Loucy (cell line): ENCODE measurements at regions not wholly inside any gene's neighbourhood (a gene's known extent, or its start where the extent isn't known, plus 50 kb on each side); places are given as distances from the start of the nearest gene placed in this dataset.
"Not testable (repeated sequence)": the region's sequence is repeated elsewhere in the genome, so short reads cannot be mapped to it uniquely, and the experiment has no call there.

Source experiments
- H2AFZ ChIP-seq: fragments of 200-600 bp; sonication (generic); 2 replicates; pipeline ENCODE4 v1.6.0; 2016; ENCODE audit warnings: antibody characterized with exemption, mild to moderate bottlenecking, low read length, moderate library complexity
- H3F3A ChIP-seq: fragments of 200-600 bp; 2 replicates; pipeline ENCODE4 v1.6.0; 2016; ENCODE audit warnings: antibody characterized with exemption, low read depth, mild to moderate bottlenecking
- H3K27me3 ChIP-seq: fragments of 200-600 bp; sonication (generic); 2 replicates; pipeline ENCODE4 v1.6.1; 2014; ENCODE audit warnings: low read length, mild to moderate bottlenecking; ENCODE audit not compliant: insufficient read depth, poor library complexity, severe bottlenecking
- H3K36me3 ChIP-seq: fragments of 200-600 bp; sonication (generic); 2 replicates; pipeline ENCODE4 v1.6.1; 2016; ENCODE audit warnings: low read length; ENCODE audit not compliant: insufficient read depth
- H3K4me1 ChIP-seq: fragments of 200-600 bp; sonication (generic); 2 replicates; pipeline ENCODE4 v1.5.1; 2014; ENCODE audit warnings: low read length, mild to moderate bottlenecking; ENCODE audit not compliant: insufficient read depth, poor library complexity, severe bottlenecking
- H3K4me2 ChIP-seq: fragments of 200-600 bp; sonication (generic); 2 replicates; pipeline ENCODE4 v1.6.0; 2014; ENCODE audit warnings: antibody characterized with exemption, low read length, low read depth, mild to moderate bottlenecking; ENCODE audit not compliant: poor library complexity, severe bottlenecking
- H3K4me3 ChIP-seq: fragments of 200-600 bp; sonication (generic); 2 replicates; pipeline ENCODE4 v1.5.1; 2014; ENCODE audit warnings: low read length, mild to moderate bottlenecking, mixed read lengths; ENCODE audit not compliant: poor library complexity, severe bottlenecking
- H3K79me2 ChIP-seq: fragments of 200-600 bp; sonication (generic); 2 replicates; pipeline ENCODE4 v1.6.1; 2014; ENCODE audit warnings: low read length; ENCODE audit not compliant: insufficient read depth
- H3K9ac ChIP-seq: fragments of 200-600 bp; sonication (generic); 2 replicates; pipeline ENCODE4 v1.6.0; 2014; ENCODE audit warnings: mild to moderate bottlenecking, low read depth, low read length, moderate library complexity; ENCODE audit not compliant: poor library complexity, severe bottlenecking
- H3K9me2 ChIP-seq: fragments of 200-600 bp; sonication (generic); replicated peaks from 2 replicates; pipeline ENCODE4 v1.6.1; 2016; ENCODE audit warnings: low read depth, low read length, mixed read lengths
- H3K9me3 ChIP-seq: fragments of 200-600 bp; sonication (generic); 2 replicates; pipeline ENCODE4 v1.6.1; 2014; ENCODE audit warnings: mild to moderate bottlenecking, antibody characterized with exemption, low read length, low read depth; ENCODE audit not compliant: insufficient read depth
- H4K20me1 ChIP-seq: fragments of 200-600 bp; sonication (generic); 2 replicates; pipeline ENCODE4 v1.6.0; 2014; ENCODE audit warnings: antibody characterized with exemption, low read length, mild to moderate bottlenecking; ENCODE audit not compliant: insufficient read depth, poor library complexity, severe bottlenecking
- EZH2phosphoT487 ChIP-seq: fragments of 200-600 bp; IDR thresholded peaks from 2 replicates; pipeline ENCODE4 v1.6.1; 2018; ENCODE audit warnings: antibody characterized with exemption, mild to moderate bottlenecking, moderate library complexity, borderline replicate concordance
- TF ChIP-seq, protein P1 (sequence below): fragments of 200-600 bp; sonication (generic); conservative IDR thresholded peaks from 2 replicates; pipeline ENCODE4 v1.5.1; 2014; ENCODE audit warnings: mild to moderate bottlenecking, antibody characterized with exemption, low read length

DNA sequence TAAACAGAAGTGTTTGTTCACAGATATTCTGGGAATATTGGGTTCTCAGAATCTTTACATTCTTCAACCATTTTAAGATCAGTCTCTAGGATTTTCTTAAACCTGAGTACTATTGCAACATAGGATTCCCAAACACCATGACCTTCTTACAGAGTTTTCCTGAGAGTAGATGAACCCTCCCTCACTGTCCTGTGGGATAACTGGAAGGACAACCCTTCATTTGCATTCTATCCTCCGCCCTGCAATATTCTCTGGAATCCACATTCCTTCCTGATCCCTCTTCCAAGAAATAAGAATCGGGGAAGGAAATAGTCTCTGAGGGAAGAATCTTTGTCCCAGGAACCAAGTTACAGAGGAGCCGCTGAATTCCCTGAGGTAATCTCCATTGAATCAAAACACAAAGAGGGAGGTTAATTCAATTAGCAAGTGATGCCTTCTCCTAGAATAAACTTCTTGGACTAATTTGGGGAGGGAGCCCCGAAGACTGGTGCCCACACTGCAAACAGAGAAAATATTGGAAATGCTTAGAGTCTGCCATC is 99.8 kb upstream of the MBIP start:
- no peak overlapping the region for H3K4me2 ChIP-seq
- no peaks in the 10 kb centered on the region for H4K20me1 ChIP-seq
- H3K9ac ChIP-seq, result no peak overlapping the region
- H3K4me1 ChIP-seq, result no peaks in the 10 kb centered on the region
- no peaks in the 10 kb centered on the region for H3K9me3 ChIP-seq
- no peaks in the 10 kb centered on the region for H3K27me3 ChIP-seq
- H3K79me2 ChIP-seq, result no peaks in the 10 kb centered on the region
- no peak for TF ChIP-seq EZH2phosphoT487
- TF ChIP-seq, protein P1, sequence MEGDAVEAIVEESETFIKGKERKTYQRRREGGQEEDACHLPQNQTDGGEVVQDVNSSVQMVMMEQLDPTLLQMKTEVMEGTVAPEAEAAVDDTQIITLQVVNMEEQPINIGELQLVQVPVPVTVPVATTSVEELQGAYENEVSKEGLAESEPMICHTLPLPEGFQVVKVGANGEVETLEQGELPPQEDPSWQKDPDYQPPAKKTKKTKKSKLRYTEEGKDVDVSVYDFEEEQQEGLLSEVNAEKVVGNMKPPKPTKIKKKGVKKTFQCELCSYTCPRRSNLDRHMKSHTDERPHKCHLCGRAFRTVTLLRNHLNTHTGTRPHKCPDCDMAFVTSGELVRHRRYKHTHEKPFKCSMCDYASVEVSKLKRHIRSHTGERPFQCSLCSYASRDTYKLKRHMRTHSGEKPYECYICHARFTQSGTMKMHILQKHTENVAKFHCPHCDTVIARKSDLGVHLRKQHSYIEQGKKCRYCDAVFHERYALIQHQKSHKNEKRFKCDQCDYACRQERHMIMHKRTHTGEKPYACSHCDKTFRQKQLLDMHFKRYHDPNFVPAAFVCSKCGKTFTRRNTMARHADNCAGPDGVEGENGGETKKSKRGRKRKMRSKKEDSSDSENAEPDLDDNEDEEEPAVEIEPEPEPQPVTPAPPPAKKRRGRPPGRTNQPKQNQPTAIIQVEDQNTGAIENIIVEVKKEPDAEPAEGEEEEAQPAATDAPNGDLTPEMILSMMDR, result no peak
- H3K9me2 ChIP-seq, result no peaks in the 10 kb centered on the region
- no peak overlapping the region for H3K4me3 ChIP-seq
- no peak overlapping the region for H2AFZ ChIP-seq
- no peaks in the 10 kb centered on the region for H3K36me3 ChIP-seq
- no peaks in the 10 kb centered on the region for H3F3A ChIP-seq

DNA sequence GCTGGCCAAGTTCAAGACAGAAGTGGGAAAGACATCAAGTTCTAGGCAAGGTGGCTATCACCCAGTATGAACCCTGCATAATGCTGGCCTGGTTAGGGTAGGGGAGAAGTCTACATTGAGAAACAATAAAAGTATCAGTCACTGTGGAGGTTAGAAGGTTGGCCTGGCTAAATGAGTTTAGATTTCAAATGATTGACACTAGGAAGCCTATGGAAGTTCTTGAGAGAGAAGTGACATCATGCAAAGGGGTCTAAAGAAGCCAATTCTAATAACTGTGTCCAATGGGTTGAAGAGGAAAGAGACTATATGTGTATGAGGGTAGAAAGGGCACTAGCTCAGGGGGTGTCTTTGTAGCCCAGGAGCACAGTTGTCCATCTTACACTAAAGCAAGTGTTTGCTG is 98.5 kb upstream of the MBIP start:
- Histone ChIP-seq H3F3A (no peaks in the 10 kb centered on the region), H2AFZ (no peak overlapping the region), H4K20me1 (no peaks in the 10 kb centered on the region), H3K36me3 (no peaks in the 10 kb centered on the region), H3K9me2 (no peaks in the 10 kb centered on the region), H3K4me1 (no peaks in the 10 kb centered on the region), H3K79me2 (no peaks in the 10 kb centered on the region), H3K9ac (no peak overlapping the region), H3K9me3 (no peaks in the 10 kb centered on the region), H3K4me2 (no peak overlapping the region), H3K4me3 (no peak overlapping the region), H3K27me3 (no peaks in the 10 kb centered on the region)
- TF ChIP-seq, protein P1, result no peak
- TF ChIP-seq EZH2phosphoT487, result no peak

GRCh38 chr14:36411951-36412350 is 91.5 kb upstream of the MBIP start:
- H3K4me3 ChIP-seq, H3K4me2 ChIP-seq: not testable (repeated sequence)

DNA sequence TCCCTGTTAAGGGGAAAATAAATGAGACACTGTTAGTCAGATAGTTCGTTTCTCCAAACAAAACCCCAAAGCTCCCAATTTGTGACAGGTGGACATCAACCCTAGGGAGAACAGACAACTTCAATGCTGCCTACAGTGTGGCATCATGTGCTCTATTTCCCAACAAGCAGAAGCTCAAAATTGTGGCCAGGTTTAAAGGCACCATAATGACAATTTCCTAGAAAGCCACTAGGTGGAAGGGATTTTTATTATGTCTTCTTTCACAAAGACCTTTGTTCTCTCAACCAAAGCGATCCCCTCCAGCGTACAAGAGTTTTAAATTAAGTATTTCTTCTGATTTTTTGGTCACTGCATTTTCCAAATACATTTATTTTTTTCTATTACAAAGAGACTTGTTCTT is 88.0 kb upstream of the MBIP start:
- no peak overlapping the region for H3K9ac ChIP-seq

More at GRCh38 chr14:36411951-36412350, 91.5 kb upstream of the MBIP start:
- H3F3A ChIP-seq, H3K27me3 ChIP-seq, H3K79me2 ChIP-seq, H3K9me3 ChIP-seq, H2AFZ ChIP-seq, H3K36me3 ChIP-seq, H3K9ac ChIP-seq, H3K4me1 ChIP-seq, H4K20me1 ChIP-seq, H3K9me2 ChIP-seq: not testable (repeated sequence)

More for the DNA sequence above, 88.0 kb upstream of the MBIP start:
- H3K9me2 ChIP-seq, result no peaks in the 10 kb centered on the region
- TF ChIP-seq EZH2phosphoT487, result no peak
- TF ChIP-seq, protein P1, result no peak
- H3K4me2 ChIP-seq, result no peak overlapping the region
- no peak overlapping the region for H2AFZ ChIP-seq
- H3K79me2 ChIP-seq, result no peaks in the 10 kb centered on the region
- H3K27me3 ChIP-seq, result no peaks in the 10 kb centered on the region
- H3K36me3 ChIP-seq, result no peaks in the 10 kb centered on the region
- no peaks in the 10 kb centered on the region for H4K20me1 ChIP-seq
- no peak overlapping the region for H3K4me3 ChIP-seq
- no peaks in the 10 kb centered on the region for H3K9me3 ChIP-seq
- H3F3A ChIP-seq, result no peaks in the 10 kb centered on the region
- no peaks in the 10 kb centered on the region for H3K4me1 ChIP-seq
